CD4-positive, alpha-beta memory T cell (primary cell): ENCODE measurements at regions not wholly inside any gene's neighbourhood (a gene's known extent, or its start where the extent isn't known, plus 50 kb on each side); places are given as distances from the start of the nearest gene placed in this dataset.

Experiments
- CTCF ChIA-PET: fragments of 350-600 bp; sonication (Branson Sonifier 250); formaldehyde crosslinking; loops from one replicate; lab custom pipeline; 2021; ENCODE audit warnings: inconsistent platforms; ENCODE audit not compliant: partially characterized antibody; lab: Charles Lee
- POLR2A ChIA-PET: fragments of 350-600 bp; sonication (Branson Sonifier 250); formaldehyde crosslinking; loops from one replicate; lab custom pipeline; 2021; ENCODE audit not compliant: partially characterized antibody; lab: Charles Lee
- DNase-seq, 5 donors: peaks; one replicate each; pipeline versions ENCODE4 v3.0.0 to v3.0.0-alpha.2; 2020 to 2022; ENCODE audit warnings: mixed read lengths in 1 of 5
- H3K27ac ChIP-seq: one replicate; pipeline ENCODE4 v1.7.0; 2013; ENCODE audit warnings: low read depth, low read length
- H3K27me3 ChIP-seq: 2 replicates; pipeline ENCODE4 v1.7.0; 2013; ENCODE audit warnings: mild to moderate bottlenecking, low read length, moderate library complexity; ENCODE audit not compliant: insufficient read depth
- H3K36me3 ChIP-seq: 2 replicates; pipeline ENCODE4 v1.7.0; 2013; ENCODE audit warnings: mild to moderate bottlenecking, low read length, moderate library complexity; ENCODE audit not compliant: insufficient read depth
- H3K4me1 ChIP-seq: 2 replicates; pipeline ENCODE4 v1.7.0; 2013; ENCODE audit warnings: mild to moderate bottlenecking, low read length, moderate library complexity; ENCODE audit not compliant: insufficient read depth
- H3K4me3 ChIP-seq, 2 donors: one replicate each; pipeline ENCODE4 v1.7.0; 2013; ENCODE audit warnings: low read length in 2 of 2, mild to moderate bottlenecking in 1 of 2
- H3K9me3 ChIP-seq, 2 donors: one replicate each; pipeline ENCODE4 v1.7.0; 2013; ENCODE audit warnings: low read length in 2 of 2, control low read depth in 1 of 2; ENCODE audit not compliant: control insufficient read depth in 1 of 2
- H3K27ac Mint-ChIP-seq, 7 donors: one replicate each; pipeline ENCODE4 v1.8.0; 2020 to 2021; ENCODE audit warnings: mixed read lengths in 7 of 7, mild to moderate bottlenecking in 6 of 7, inconsistent platforms in 3 of 7, moderate library complexity in 3 of 7
- H3K27me3 Mint-ChIP-seq, 2 donors: one replicate each; pipeline ENCODE4 v1.8.0; 2020 to 2021; ENCODE audit warnings: mixed read lengths in 2 of 2
- H3K36me3 Mint-ChIP-seq, 2 donors: one replicate each; pipeline ENCODE4 v1.8.0; 2020 to 2021; ENCODE audit warnings: mixed read lengths in 2 of 2, inconsistent platforms in 1 of 2, mild to moderate bottlenecking in 1 of 2
- H3K4me1 Mint-ChIP-seq, 4 donors: one replicate each; pipeline ENCODE4 v1.8.0; 2020 to 2021; ENCODE audit warnings: mixed read lengths in 4 of 4, mild to moderate bottlenecking in 1 of 4
- H3K4me3 Mint-ChIP-seq, 8 donors: one replicate each; pipeline ENCODE4 v1.8.0; 2020 to 2021; ENCODE audit warnings: mixed read lengths in 8 of 8, mild to moderate bottlenecking in 7 of 8, moderate library complexity in 6 of 8, inconsistent platforms in 3 of 8
- H3K9me3 Mint-ChIP-seq, 8 donors: one replicate each; pipeline ENCODE4 v1.8.0; 2020 to 2021; ENCODE audit warnings: mixed read lengths in 8 of 8, mild to moderate bottlenecking in 5 of 8, inconsistent platforms in 3 of 8, moderate library complexity in 1 of 8
- intact Hi-C: fragments of 100-400 bp; cut with micrococcal nuclease; formaldehyde crosslinking; loops from one replicate; pipeline ENCODE4 v1.15.1; 2023

- no peak overlapping the region for H3K27ac ChIP-seq
- H3K27me3 ChIP-seq: no peaks in the 10 kb centered on the region
- H3K4me1 ChIP-seq: no peaks in the 10 kb centered on the region
- H3K4me3 ChIP-seq: no peak overlapping the region
- intact Hi-C loops: no loop called here
- no peaks in the 10 kb centered on the region for H3K4me1 Mint-ChIP-seq
- POLR2A ChIA-PET: no interaction called here
- no peaks in the 10 kb centered on the region for H3K36me3 ChIP-seq
- H3K9me3 ChIP-seq: no peaks in the 10 kb centered on the region
- peaks cover 0 to 21% (median 10%) of the 10 kb centered on the region in 8 donors for H3K9me3 Mint-ChIP-seq
- CTCF ChIA-PET: no interaction called here
- no peak overlapping the region for H3K4me3 Mint-ChIP-seq
- no peak for DNase-seq
- no peaks in the 10 kb centered on the region for H3K27me3 Mint-ChIP-seq
- H3K36me3 Mint-ChIP-seq: no peaks in the 10 kb centered on the region
- no peak overlapping the region for H3K27ac Mint-ChIP-seq
Observed at GRCh38 chr4:135694066-135694465, 1492.5 kb upstream of the PABPC4L start.

GRCh38 chr4:135684001-135684400 is 1482.4 kb upstream of the PABPC4L start:
- no peaks in the 10 kb centered on the region for H3K4me1 Mint-ChIP-seq
- H3K27ac Mint-ChIP-seq: no peak overlapping the region
- H3K4me1 ChIP-seq: no peaks in the 10 kb centered on the region
- intact Hi-C loops: no loop called here
- no peak overlapping the region for H3K4me3 Mint-ChIP-seq
- no peak for DNase-seq
- no peaks in the 10 kb centered on the region for H3K36me3 Mint-ChIP-seq
- ChIA-PET CTCF (interaction anchor here (0.7 kb wide), 1 partner anchor 13 kb away, joined by 3 read pairs; no protein-coding TSS in a partner anchor), POLR2A (no interaction called here)
- H3K9me3 Mint-ChIP-seq: peaks cover 0 to 16% (median 10%) of the 10 kb centered on the region in 8 donors
- H3K4me3 ChIP-seq: no peak overlapping the region
- no peak overlapping the region for H3K27ac ChIP-seq
- H3K9me3 ChIP-seq: no peaks in the 10 kb centered on the region
- H3K27me3 ChIP-seq: no peaks in the 10 kb centered on the region
- no peaks in the 10 kb centered on the region for H3K36me3 ChIP-seq
- H3K27me3 Mint-ChIP-seq: no peaks in the 10 kb centered on the region

GRCh38 chr4:135672202-135672601 is 1470.6 kb upstream of the PABPC4L start:
- no peaks in the 10 kb centered on the region for H3K27me3 ChIP-seq
- Mint-ChIP-seq H3K27ac (no peak overlapping the region), H3K27me3 (no peaks in the 10 kb centered on the region), H3K4me1 (no peaks in the 10 kb centered on the region), H3K9me3 (peaks cover 0 to 13% (median 4%) of the 10 kb centered on the region in 8 donors), H3K36me3 (no peaks in the 10 kb centered on the region), H3K4me3 (no peak overlapping the region)
- H3K4me3 ChIP-seq: no peak overlapping the region
- intact Hi-C loops: no loop called here
- ChIA-PET CTCF (no interaction called here), POLR2A (no interaction called here)
- H3K4me1 ChIP-seq: no peaks in the 10 kb centered on the region
- no peaks in the 10 kb centered on the region for H3K9me3 ChIP-seq
- DNase-seq: no peak
- no peaks in the 10 kb centered on the region for H3K36me3 ChIP-seq
- H3K27ac ChIP-seq: no peak overlapping the region

- intact Hi-C loops: no loop called here
- H3K27me3 Mint-ChIP-seq: no peaks in the 10 kb centered on the region
- H3K4me3 Mint-ChIP-seq: no peak overlapping the region
- H3K27me3 ChIP-seq: no peaks in the 10 kb centered on the region
- H3K36me3 ChIP-seq: no peaks in the 10 kb centered on the region
- ChIA-PET POLR2A (no interaction called here), CTCF (interaction anchor here (0.6 kb wide), 1 partner anchor 14 kb away, joined by 3 read pairs; no protein-coding TSS in a partner anchor)
- H3K27ac Mint-ChIP-seq: no peak overlapping the region
- no peaks in the 10 kb centered on the region for H3K4me1 Mint-ChIP-seq
- no peak for DNase-seq
- H3K27ac ChIP-seq: no peak overlapping the region
- no peaks in the 10 kb centered on the region for H3K4me1 ChIP-seq
- no peaks in the 10 kb centered on the region for H3K9me3 ChIP-seq
- H3K36me3 Mint-ChIP-seq: no peaks in the 10 kb centered on the region
- H3K4me3 ChIP-seq: no peak overlapping the region
- peaks cover 0 to 15% (median 7%) of the 10 kb centered on the region in 8 donors for H3K9me3 Mint-ChIP-seq
Observed at GRCh38 chr4:135670548-135670947, 1469.0 kb upstream of the PABPC4L start.
